GM23248 (cell line): ENCODE measurements at regions not wholly inside any gene's neighbourhood (a gene's known extent, or its start where the extent isn't known, plus 50 kb on each side); places are given as distances from the start of the nearest gene placed in this dataset.

ENCODE experiments used
- EZH2 ChIP-seq: fragments of 200-600 bp; sonication (generic); IDR thresholded peaks from 2 replicates; pipeline ENCODE4 v1.6.1; 2018; ENCODE audit warnings: antibody characterized with exemption, mild to moderate bottlenecking; ENCODE audit not compliant: insufficient read depth, poor library complexity, severe bottlenecking
- EZH2phosphoT487 ChIP-seq: fragments of 200-600 bp; sonication (generic); IDR thresholded peaks from 2 replicates; pipeline ENCODE4 v1.6.1; 2018; ENCODE audit warnings: antibody characterized with exemption, moderate library complexity, mild to moderate bottlenecking, low read depth; ENCODE audit not compliant: insufficient read depth

- TF ChIP-seq EZH2phosphoT487 = no peak
- no peak for TF ChIP-seq EZH2
These were observed 51.6 kb upstream of the MPP7 start for GRCh38 chr10:28354511-28354910.
